ENCODE measurements at regions not wholly inside any gene's neighbourhood (a gene's known extent, or its start where the extent isn't known, plus 50 kb on each side); places are given as distances from the start of the nearest gene placed in this dataset.

GRCh38 chr12:130216031-130216430 lies 53.8 kb downstream of the FZD10 start:
- intact Hi-C loops (cut with DNase I): no loop called here
- no peak for DNase-seq

GRCh38 chr12:130218682-130219081 lies 56.4 kb downstream of the FZD10 start:
- intact Hi-C loops (cut with DNase I): no loop called here
- DNase-seq: peak in 2 of 10 donors; percentile 77 to 84

DNA sequence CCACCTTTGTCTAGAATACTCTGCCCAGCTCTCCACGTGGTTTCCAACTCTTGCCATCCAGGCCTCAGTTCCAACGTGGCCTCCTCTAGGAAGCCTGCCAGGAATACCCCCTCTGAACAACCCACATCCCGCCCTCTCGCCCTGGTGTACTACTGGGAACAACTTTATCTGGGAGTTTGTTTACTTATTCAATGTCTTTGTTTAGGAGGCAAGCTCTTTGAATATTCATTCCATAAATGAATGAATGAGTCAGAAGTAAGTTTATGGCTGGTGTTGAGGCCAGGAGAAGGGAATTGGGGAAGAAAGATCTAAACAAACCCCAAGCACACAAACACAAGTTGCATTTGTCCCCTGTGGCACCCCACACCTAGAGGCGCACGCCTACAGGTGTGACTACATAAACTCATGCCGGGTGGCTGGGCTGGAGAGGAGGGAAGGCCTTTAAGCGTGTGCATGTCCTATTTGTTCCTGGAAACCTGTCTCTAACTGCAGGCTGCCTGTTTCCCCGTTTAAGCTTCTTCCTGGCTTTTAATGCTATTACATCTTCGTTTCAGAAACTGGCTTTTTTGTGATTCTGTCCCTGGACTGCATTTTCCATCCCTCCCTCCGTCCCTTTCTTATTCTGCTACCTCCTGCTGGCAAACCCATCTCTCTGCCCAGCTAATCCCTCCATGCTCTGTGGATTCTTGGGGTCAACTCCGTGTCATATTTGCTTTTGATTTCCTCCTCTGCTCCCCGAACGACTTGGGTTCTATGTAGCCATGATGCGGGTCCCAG lies 57.9 kb downstream of the FZD10 start:
- DNase-seq: no peak
- intact Hi-C loops (cut with DNase I): no loop called here

DNA sequence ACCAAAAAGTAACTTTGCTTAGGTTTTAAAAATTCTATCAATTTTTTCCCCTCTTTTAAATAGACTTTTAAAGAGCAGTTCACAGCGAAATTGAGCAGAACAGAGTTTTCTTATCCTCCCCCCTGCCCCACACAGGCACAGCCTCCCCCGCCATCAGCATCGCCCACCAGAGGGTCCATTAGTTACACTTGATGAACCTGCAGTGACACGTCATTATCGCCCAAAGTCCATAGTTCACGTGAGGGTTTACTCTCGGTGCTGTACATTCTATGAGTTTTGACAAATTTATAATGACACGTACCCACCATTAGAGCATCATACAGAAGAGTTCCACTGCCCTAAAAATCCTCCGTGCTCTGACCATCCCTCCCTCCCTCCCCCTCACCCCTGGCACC lies 58.4 kb downstream of the FZD10 start:
- intact Hi-C loops (cut with DNase I): no loop called here
- no peak for DNase-seq

DNA sequence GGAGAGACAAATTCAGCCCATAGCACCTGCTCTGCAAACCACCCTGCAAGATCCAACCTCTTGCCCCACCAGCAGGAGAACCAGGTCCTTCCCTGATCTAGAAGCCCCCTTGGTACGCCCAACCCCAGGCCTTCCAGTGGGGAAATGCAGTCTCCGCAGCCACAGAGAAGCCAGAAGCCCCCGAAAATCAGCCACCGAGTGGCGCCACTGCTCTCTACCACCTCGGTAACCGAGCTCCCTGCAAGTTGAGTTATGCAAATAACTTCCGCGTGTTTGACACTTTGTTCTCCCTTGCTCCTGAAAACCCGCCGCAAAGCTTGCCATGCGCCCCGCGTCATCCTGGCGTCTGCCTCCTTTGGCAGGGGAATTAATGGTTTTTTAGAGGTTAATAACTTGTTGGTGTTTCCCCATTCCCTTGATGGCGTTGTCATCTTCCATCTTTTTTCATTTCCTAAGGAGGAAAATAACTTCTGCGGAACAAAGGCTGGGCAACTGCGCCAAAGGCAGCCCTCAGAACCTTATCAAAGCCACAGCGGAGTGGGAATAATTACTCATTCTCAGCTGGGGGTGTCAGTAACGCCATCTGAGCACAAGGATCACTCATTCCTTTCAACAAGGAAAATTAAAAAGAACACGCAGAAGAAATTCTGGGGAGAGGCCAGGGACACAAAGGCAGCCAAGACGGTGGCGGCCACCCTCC lies 60.4 kb downstream of the FZD10 start:
- intact Hi-C loops (cut with DNase I): no loop called here
- DNase-seq: no peak

- no peak for DNase-seq
- intact Hi-C loops (cut with DNase I): no loop called here
These were observed 61.5 kb downstream of the FZD10 start for GRCh38 chr12:130223767-130224244.

DNA sequence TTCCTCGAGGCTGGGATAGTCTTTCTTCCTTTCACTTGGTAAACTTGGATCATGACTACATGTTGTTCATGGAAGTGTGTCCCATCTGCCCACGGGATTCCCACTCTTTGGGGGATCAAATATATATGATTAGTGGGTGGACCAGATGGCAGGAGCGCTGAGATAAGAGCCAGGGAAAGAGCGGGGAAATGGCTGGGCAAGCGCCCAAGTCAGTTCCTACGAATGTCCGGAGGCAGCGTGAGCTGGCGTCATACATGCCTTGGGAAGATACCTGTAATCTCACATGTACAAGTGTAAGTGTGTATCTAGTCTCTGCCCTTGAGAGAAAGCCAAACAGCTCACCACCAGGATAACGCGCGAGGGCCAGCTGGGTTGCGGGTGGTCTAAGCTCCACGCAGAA lies 62.3 kb downstream of the FZD10 start:
- intact Hi-C loops (cut with DNase I): no loop called here
- DNase-seq: peak in 2 of 10 donors; percentile 8 to 87

DNA sequence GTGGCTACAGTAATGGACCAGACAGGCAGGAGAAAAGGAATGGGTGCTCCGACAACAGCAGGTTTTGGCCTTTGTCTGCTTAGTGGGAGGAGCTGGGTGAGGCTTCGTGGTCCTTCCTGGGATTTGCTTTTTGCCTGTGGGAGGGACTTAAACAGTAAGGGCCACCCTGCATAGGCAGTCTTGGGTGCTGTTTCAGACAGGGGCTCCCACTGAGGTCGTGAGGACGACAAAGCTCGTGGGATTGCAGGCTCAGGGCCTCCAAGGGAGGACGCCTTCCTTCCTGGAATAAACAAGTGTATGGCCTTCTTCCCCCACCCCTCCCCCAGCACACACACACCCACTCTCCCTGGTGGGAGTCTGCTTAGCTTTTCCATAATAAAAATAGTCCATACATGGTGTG lies 63.1 kb downstream of the FZD10 start:
- intact Hi-C loops (cut with DNase I): no loop called here
- DNase-seq: no peak

GRCh38 chr12:130226126-130226525 lies 63.9 kb downstream of the FZD10 start:
- no peak for DNase-seq
- intact Hi-C loops (cut with DNase I): no loop called here

DNA sequence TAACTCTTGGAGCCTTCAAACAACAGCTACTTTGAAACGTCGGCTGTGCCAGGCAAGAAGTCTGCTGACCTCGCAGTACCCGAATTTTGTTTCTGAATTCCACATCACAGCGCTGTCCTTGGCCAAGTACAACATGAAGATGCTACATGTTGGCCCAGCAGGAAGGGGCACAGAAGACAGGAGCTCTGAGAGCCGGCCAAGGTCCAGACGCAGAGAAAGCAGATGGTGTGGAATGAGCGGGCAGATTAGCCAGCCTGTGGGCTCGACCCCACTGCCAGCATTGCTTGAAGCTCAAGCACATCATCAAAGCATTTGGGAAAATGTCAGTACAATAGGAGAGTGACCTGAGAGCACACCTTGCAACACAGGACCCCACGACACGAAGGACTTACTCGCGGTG lies 64.5 kb downstream of the FZD10 start:
- intact Hi-C loops (cut with DNase I): no loop called here
- no peak for DNase-seq

- peak in 3 of 10 donors; percentile 26 to 80 (median 75) for DNase-seq
- intact Hi-C loops (cut with DNase I): no loop called here
These were observed 65.4 kb downstream of the FZD10 start for GRCh38 chr12:130227641-130228040.

GRCh38 chr12:130236446-130236845 lies 74.2 kb downstream of the FZD10 start:
- DNase-seq: no peak

DNA sequence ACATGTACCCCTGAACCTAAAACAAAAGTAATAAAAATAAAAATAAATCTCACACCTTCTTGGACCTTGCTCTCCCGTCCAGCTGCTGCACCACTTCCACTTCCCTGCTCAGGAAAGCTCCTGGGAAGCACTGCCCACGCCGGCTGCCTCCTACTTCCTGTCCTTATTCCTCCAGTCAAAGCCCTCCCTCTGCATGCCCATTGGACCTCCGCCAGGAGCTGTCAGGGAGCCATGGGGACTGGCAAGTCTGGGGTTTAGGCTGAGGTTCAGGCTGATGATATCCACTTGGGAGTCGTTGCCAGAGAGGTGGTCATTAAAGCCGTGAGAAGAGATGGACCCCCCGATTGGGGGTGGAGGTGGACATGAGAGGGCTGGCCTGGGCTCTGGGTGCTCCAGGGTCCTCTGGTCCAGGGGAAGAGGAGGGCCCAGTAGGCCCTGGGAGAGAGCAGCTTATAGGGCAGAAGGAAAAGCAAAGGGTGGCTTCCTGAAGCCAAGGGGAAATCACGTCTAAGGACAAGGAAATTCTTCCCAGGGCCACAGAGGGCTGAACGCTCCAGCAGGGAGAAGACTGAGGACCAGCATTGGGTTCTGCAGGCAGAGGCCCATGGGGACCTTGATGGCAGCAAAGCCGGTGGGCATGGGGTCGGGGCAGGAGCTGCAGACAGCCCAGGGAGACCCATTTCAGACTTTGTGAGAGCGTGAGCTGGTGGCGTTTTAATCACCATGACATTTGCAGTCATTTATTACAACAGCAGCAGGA lies 78.7 kb downstream of the FZD10 start:
- intact Hi-C loops (cut with DNase I): no loop called here
- DNase-seq: no peak

More at GRCh38 chr12:130236446-130236845, 74.2 kb downstream of the FZD10 start:
- intact Hi-C loops (cut with DNase I): no loop called here

DNA sequence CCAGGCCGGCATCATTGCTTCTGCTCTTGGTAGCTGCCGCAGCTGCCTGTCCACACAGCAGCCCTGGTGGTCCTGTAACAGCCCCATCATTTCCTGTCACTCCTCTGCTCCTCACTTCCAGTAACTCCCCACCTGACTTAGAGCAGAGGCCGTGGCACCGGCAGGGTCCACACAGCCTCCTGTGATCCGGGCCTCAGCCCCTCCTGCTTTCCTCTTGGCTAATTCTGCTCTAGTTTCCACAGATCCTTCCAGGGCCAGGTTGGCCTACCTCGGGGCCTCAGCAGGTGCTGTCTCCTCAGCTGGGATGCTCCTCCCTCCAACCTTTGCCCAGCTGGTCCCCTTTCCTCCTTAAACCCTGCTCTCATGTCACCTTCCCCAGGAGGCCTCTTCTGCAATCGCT lies 80.2 kb downstream of the FZD10 start:
- intact Hi-C loops (cut with DNase I): no loop called here
- DNase-seq: peak in 1 of 10 donors; percentile 61

DNA sequence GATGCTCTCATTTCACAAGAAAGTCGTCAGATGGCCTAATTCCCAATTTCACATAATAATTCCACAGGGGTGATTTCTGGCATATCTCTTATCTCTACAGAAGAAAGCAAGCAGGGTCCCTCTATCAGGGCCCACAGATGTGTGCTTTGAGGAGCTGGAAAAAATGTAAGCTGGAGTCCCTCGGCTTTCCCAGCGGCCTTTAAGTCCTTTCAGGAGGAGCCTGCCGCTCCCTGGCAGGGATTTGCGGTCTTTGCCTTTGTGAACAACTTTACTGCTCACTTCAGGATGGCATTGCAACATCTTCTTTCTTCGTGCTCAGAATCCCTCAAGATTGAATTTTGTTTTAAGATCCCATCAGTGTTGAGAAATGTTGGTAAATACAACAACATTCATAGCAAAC lies 83.0 kb downstream of the FZD10 start:
- intact Hi-C loops (cut with DNase I): no loop called here
- no peak for DNase-seq

GRCh38 chr12:130246560-130246959 lies 84.3 kb downstream of the FZD10 start:
- DNase-seq: no peak
- intact Hi-C loops (cut with DNase I): no loop called here

DNA sequence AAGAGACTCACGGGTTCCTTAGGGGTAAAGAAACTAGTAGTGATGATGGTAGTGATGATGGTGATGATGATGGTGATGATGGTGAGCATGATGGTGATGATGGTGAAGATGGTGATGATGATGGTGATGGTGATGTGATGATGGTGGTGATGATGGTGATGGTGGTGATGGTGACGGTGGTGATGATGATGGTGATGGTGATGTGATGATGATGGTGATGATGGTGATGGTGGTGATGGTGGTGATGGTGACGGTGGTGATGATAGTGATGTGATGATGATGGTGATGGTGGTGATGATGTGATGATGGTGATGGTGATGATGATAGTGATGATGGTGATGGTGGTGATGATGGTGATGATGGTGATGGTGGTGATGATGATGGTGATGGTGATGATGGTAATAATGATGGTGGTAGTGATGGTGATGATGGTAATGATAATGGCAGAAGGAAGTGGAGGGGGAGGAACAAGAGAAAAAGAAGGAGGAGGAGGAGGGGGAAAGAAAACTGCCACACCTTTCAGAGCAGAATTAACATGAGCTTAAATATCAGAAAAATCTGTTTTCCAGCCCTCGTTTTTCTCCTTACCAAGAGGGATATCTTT lies 85.5 kb downstream of the FZD10 start:
- DNase-seq: no peak
- intact Hi-C loops (cut with DNase I): no loop called here

DNA sequence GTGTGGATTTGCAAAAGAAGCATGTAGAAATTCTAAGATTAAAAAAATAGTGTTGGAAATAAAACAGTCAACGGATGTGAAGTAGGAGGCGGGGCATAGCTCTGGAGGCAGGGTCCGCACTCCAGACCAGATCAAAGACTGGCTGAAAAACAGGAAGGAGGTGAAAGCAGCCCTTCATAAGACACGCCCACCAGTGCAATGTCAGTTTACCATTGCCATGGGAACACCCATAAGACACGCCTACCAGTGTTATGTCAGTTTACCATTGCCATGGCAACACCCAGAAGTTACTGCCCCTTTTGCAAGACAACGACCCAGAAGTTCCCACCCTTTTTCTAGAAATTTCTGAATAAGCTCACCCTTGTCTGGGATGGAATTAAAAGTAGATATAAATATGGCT lies 87.1 kb downstream of the FZD10 start:
- intact Hi-C loops (cut with DNase I): no loop called here
- no peak for DNase-seq

DNA sequence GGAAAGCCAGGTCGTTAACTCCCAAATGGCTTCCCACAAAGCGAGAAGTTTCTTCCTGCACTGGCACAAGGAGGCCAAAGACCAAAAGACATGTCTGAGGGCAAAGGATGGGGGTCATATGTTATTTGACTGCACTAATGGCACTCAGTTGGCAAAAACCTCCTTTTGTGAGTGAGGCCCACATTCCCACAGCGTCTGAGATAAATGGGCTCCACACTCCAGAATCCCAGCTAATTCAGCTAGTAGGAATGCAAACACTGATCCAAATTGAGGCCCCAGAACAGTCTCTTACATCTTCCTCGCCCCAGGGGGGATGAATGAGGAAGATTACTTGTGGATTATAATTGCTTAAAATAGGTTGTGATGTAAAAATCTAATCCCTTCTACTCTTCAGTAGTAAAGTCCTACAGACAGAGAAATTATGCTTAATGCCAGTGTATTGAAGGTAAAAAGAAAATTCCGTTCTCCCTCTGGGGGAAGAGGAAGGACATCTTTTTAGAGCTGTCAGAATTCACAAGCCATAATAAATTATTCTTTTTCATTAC lies 86.4 kb upstream of the PIWIL1 start:
- intact Hi-C loops (cut with DNase I): no loop called here
- no peak for DNase-seq

DNA sequence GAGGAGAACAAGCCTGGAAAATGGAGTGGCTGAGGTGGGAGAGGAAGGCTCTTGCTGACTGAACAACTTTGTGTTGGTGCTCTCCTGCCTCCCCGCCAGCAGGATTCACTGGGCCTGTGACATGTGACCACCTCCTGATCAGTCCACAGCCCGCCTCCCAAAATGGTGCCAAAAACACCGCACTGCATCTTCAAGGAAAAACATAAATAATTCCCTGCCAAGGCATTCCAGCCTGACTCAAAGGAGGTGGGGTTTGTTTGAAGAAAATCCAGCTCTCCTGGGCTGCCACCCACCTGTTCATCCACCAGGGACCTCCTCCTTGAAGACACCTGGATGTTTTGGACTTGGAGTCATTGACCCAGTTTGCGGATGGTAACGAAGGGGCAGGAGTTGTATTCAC lies 83.8 kb upstream of the PIWIL1 start:
- intact Hi-C loops (cut with DNase I): no loop called here
- no peak for DNase-seq
